Right kidney (tissue), 1 donor: ENCODE measurements at regions not wholly inside any gene's neighbourhood (a gene's known extent, or its start where the extent isn't known, plus 50 kb on each side); places are given as distances from the start of the nearest gene placed in this dataset.

Experiments used
- DNase-seq: peaks from one replicate; pipeline ENCODE4 v3.0.0-alpha.2; 2016

GRCh38 chr16:26729951-26730541, 336.7 kb upstream of the C16orf82 start:
- DNase-seq = no peak

GRCh38 chr16:26731729-26732128, 335.0 kb upstream of the C16orf82 start:
- DNase-seq = no peak

GRCh38 chr16:26733710-26734109, 333.0 kb upstream of the C16orf82 start:
- no peak for DNase-seq

GRCh38 chr16:26735521-26735920, 331.2 kb upstream of the C16orf82 start:
- DNase-seq = no peak

GRCh38 chr16:26736084-26736483, 330.6 kb upstream of the C16orf82 start:
- no peak for DNase-seq

GRCh38 chr16:26740771-26741170, 326.0 kb upstream of the C16orf82 start:
- no peak for DNase-seq

GRCh38 chr16:26742040-26742439, 324.7 kb upstream of the C16orf82 start:
- no peak for DNase-seq

- DNase-seq = no peak
Observed at GRCh38 chr16:26744430-26744829, 322.3 kb upstream of the C16orf82 start.

- no peak for DNase-seq
Observed at GRCh38 chr16:26747760-26748159, 319.0 kb upstream of the C16orf82 start.

- DNase-seq = no peak
Observed at GRCh38 chr16:26749072-26749471, 317.7 kb upstream of the C16orf82 start.

GRCh38 chr16:26752166-26752565, 314.6 kb upstream of the C16orf82 start:
- DNase-seq = no peak

- DNase-seq = no peak
Observed at GRCh38 chr16:26756633-26757032, 310.1 kb upstream of the C16orf82 start.

GRCh38 chr16:26762594-26762993, 304.1 kb upstream of the C16orf82 start:
- DNase-seq = no peak

GRCh38 chr16:26765087-26765486, 301.6 kb upstream of the C16orf82 start:
- no peak for DNase-seq

GRCh38 chr16:26768385-26769010, 298.2 kb upstream of the C16orf82 start:
- no peak for DNase-seq

GRCh38 chr16:26770547-26770946, 296.2 kb upstream of the C16orf82 start:
- no peak for DNase-seq

- DNase-seq = no peak
Observed at GRCh38 chr16:26772503-26772902, 294.2 kb upstream of the C16orf82 start.

GRCh38 chr16:26777821-26778220, 288.9 kb upstream of the C16orf82 start:
- DNase-seq = no peak

GRCh38 chr16:26787924-26788323, 278.8 kb upstream of the C16orf82 start:
- no peak for DNase-seq

GRCh38 chr16:26791169-26791568, 275.6 kb upstream of the C16orf82 start:
- peak; percentile 17 for DNase-seq

GRCh38 chr16:26795184-26795583, 271.5 kb upstream of the C16orf82 start:
- DNase-seq = no peak

- DNase-seq = no peak
Observed at GRCh38 chr16:26801628-26802027, 265.1 kb upstream of the C16orf82 start.

GRCh38 chr16:26802440-26802839, 264.3 kb upstream of the C16orf82 start:
- no peak for DNase-seq

- no peak for DNase-seq
Observed at GRCh38 chr16:26802965-26803364, 263.8 kb upstream of the C16orf82 start.

GRCh38 chr16:26806657-26807056, 260.1 kb upstream of the C16orf82 start:
- no peak for DNase-seq
